ENCODE measurements at regions not wholly inside any gene's neighbourhood (a gene's known extent, or its start where the extent isn't known, plus 50 kb on each side); places are given as distances from the start of the nearest gene placed in this dataset.

GRCh38 chr12:9383585-9383984, 175.4 kb upstream of the PZP start:
- Histone ChIP-seq H3K9me2 (ENCODE audit: insufficient read depth, low read length) (no peaks in the 10 kb centered on the region), H3F3A (ENCODE audit: insufficient read depth, low read length, poor library complexity, severe bottlenecking) (no peaks in the 10 kb centered on the region)

GRCh38 chr12:9381619-9382018, 173.4 kb upstream of the PZP start:
- H3K79me2 ChIP-seq (replicated peaks; ENCODE audit: insufficient read depth, low read length): no peaks in the 10 kb centered on the region
- no peak overlapping the region for H3K4me2 ChIP-seq (ENCODE audit: low read length)
- H3K27ac ChIP-seq (ENCODE audit: low read length): no peak overlapping the region
- TF ChIP-seq RAD21 (conservative IDR thresholded peaks at IDR 0.05) (no peak), REST (IDR thresholded peaks at IDR 0.05; ENCODE audit: borderline replicate concordance) (no peak), EZH2 (IDR thresholded peaks at IDR 0.05; ENCODE audit: borderline replicate concordance, insufficient read depth, low read length, poor library complexity, severe bottlenecking) (no peak), MXI1 (conservative IDR thresholded peaks at IDR 0.05; ENCODE audit: poor library complexity, severe bottlenecking) (no peak), CTCF (IDR thresholded peaks at IDR 0.05; ENCODE audit: poor library complexity, severe bottlenecking) (no peak), POLR2AphosphoS5 (IDR thresholded peaks at IDR 0.05) (no peak), SMC3 (conservative IDR thresholded peaks at IDR 0.05; ENCODE audit: poor library complexity) (no peak)
- H3K4me3 ChIP-seq (ENCODE audit: low read length): no peak overlapping the region
- H3F3A ChIP-seq (ENCODE audit: insufficient read depth, low read length, poor library complexity, severe bottlenecking): no peaks in the 10 kb centered on the region
- H3K36me3 ChIP-seq (ENCODE audit: insufficient read depth, low read length): no peaks in the 10 kb centered on the region
- H3K9me2 ChIP-seq (ENCODE audit: insufficient read depth, low read length): no peaks in the 10 kb centered on the region
- no peak overlapping the region for H2AFZ ChIP-seq (ENCODE audit: low read depth, low read length)
- H3K9ac ChIP-seq (ENCODE audit: low read length): no peak overlapping the region
- H3K9me3 ChIP-seq (ENCODE audit: low read length): no peaks in the 10 kb centered on the region
- no peaks in the 10 kb centered on the region for H3K27me3 ChIP-seq (ENCODE audit: insufficient read depth, low read depth, low read length)
- H4K20me1 ChIP-seq (ENCODE audit: insufficient read depth): no peaks in the 10 kb centered on the region

More at GRCh38 chr12:9383585-9383984, 175.4 kb upstream of the PZP start:
- TF ChIP-seq TAF1 (IDR thresholded peaks at IDR 0.05; ENCODE audit: low read depth): no peak
- TF ChIP-seq POLR2AphosphoS5 (IDR thresholded peaks at IDR 0.05): no peak
- TF ChIP-seq CTCF (IDR thresholded peaks at IDR 0.05; ENCODE audit: poor library complexity, severe bottlenecking): no peak
- no peak for TF ChIP-seq REST (IDR thresholded peaks at IDR 0.05; ENCODE audit: borderline replicate concordance)
- TF ChIP-seq MXI1 (conservative IDR thresholded peaks at IDR 0.05; ENCODE audit: poor library complexity, severe bottlenecking): no peak
- TF ChIP-seq SMC3 (conservative IDR thresholded peaks at IDR 0.05; ENCODE audit: poor library complexity): no peak
- no peak for TF ChIP-seq EP300 (conservative IDR thresholded peaks at IDR 0.05; ENCODE audit: poor library complexity, severe bottlenecking)
- TF ChIP-seq EZH2 (IDR thresholded peaks at IDR 0.05; ENCODE audit: borderline replicate concordance, insufficient read depth, low read length, poor library complexity, severe bottlenecking): no peak
- TF ChIP-seq RAD21 (conservative IDR thresholded peaks at IDR 0.05): no peak
- Histone ChIP-seq H3K27ac (ENCODE audit: low read length) (no peak overlapping the region), H2AFZ (ENCODE audit: low read depth, low read length) (no peak overlapping the region), H3K36me3 (ENCODE audit: insufficient read depth, low read length) (no peaks in the 10 kb centered on the region), H4K20me1 (ENCODE audit: insufficient read depth) (no peaks in the 10 kb centered on the region), H3K4me3 (ENCODE audit: low read length) (no peak overlapping the region), H3K27me3 (ENCODE audit: insufficient read depth, low read depth, low read length) (no peaks in the 10 kb centered on the region), H3K4me2 (ENCODE audit: low read length) (no peak overlapping the region), H3K9me3 (ENCODE audit: low read length) (no peaks in the 10 kb centered on the region), H3K9ac (ENCODE audit: low read length) (no peak overlapping the region), H3K79me2 (replicated peaks; ENCODE audit: insufficient read depth, low read length) (no peaks in the 10 kb centered on the region)
